ENCODE measurements at regions not wholly inside any gene's neighbourhood (a gene's known extent, or its start where the extent isn't known, plus 50 kb on each side); places are given as distances from the start of the nearest gene placed in this dataset.

GRCh38 chr6:145331066-145331465, 404.3 kb downstream of the EPM2A start (continued):
- no peak for TF ChIP-seq ZNF462 (CRISPR knock-in tag; IDR thresholded peaks at IDR 0.05)
- no peak for TF ChIP-seq NANOG (IDR thresholded peaks at IDR 0.05; ENCODE audit: borderline replicate concordance)
- no peak for TF ChIP-seq ZNF114 (CRISPR knock-in tag; IDR thresholded peaks at IDR 0.05)
- TF ChIP-seq CTCF (conservative IDR thresholded peaks at IDR 0.05; ENCODE audit: low read depth in 2 of 2) = no peak
- no peak for TF ChIP-seq ETS1 (IDR thresholded peaks at IDR 0.05)

GRCh38 chr6:145332011-145332410, 403.3 kb downstream of the EPM2A start:
- ATAC-seq = peak; percentile 67
- TF ChIP-seq POLR2AphosphoS5 (IDR thresholded peaks at IDR 0.05; ENCODE audit: low read depth) (no peak), CREB1 (CRISPR knock-in tag; IDR thresholded peaks at IDR 0.05; ENCODE audit: low read depth) (no peak), ZNF331 (CRISPR knock-in tag; IDR thresholded peaks at IDR 0.05; ENCODE audit: low read depth) (no peak), REST (IDR thresholded peaks at IDR 0.05; ENCODE audit: unreplicated experiment) (no peak), NANOG (IDR thresholded peaks at IDR 0.05; ENCODE audit: borderline replicate concordance) (no peak), ZNF114 (CRISPR knock-in tag; IDR thresholded peaks at IDR 0.05) (no peak)

More at GRCh38 chr6:145332011-145332410, 403.3 kb downstream of the EPM2A start:
- no peaks in the 10 kb centered on the region for H3K27me3 Mint-ChIP-seq (ENCODE audit: insufficient read depth, low read depth, poor library complexity)
- Histone ChIP-seq H2AFZ (no peak overlapping the region), H3K4me2 (peak overlapping the region; percentile 33; the same call in 1 of the 2 replicates), H4K20me1 (replicated peaks; ENCODE audit: insufficient read depth) (no peaks in the 10 kb centered on the region), H3K27me3 (ENCODE audit: insufficient read depth) (no peaks in the 10 kb centered on the region), H3K9me2 (ENCODE audit: insufficient read depth) (no peaks in the 10 kb centered on the region), H3K4me3 (no peak overlapping the region), H3F3A (replicated peaks; ENCODE audit: low read depth) (no peaks in the 10 kb centered on the region), H3K36me3 (ENCODE audit: insufficient read depth) (no peaks in the 10 kb centered on the region), H3K27ac (ENCODE audit: low read depth) (no peak overlapping the region), H3K4me1 (ENCODE audit: insufficient read depth) (peaks cover 18% of the 10 kb centered on the region), H3K79me2 (replicated peaks; ENCODE audit: insufficient read depth) (no peaks in the 10 kb centered on the region)
- DNase-seq (ENCODE audit: low spot score) = peak; percentile 51
- no peak overlapping the region for H3K27ac Mint-ChIP-seq
- no peak overlapping the region for H3K4me3 Mint-ChIP-seq
- H3K36me3 Mint-ChIP-seq (ENCODE audit: low read depth) = no peaks in the 10 kb centered on the region
- peaks cover 3% of the 10 kb centered on the region; the same call in 2 of the 3 replicates for H3K4me1 Mint-ChIP-seq
- H3K9me3 Mint-ChIP-seq = no peaks in the 10 kb centered on the region

Measured in GM23338 (cell line).